22Rv1 (cell line): ENCODE measurements at regions not wholly inside any gene's neighbourhood (a gene's known extent, or its start where the extent isn't known, plus 50 kb on each side); places are given as distances from the start of the nearest gene placed in this dataset.

Source experiments
- H3K27ac ChIP-seq: fragments of 450-650 bp; 2 replicates; pipeline ENCODE4 v1.5.1; 2017
- ZFX ChIP-seq: fragments of 450-650 bp; IDR thresholded peaks from 2 replicates; pipeline ENCODE4 v1.6.1; 2017; ENCODE audit warnings: antibody characterized with exemption, borderline replicate concordance
- TF ChIP-seq, protein P1 (sequence below): fragments of 450-650 bp; IDR thresholded peaks from 2 replicates; pipeline ENCODE4 v1.5.1; 2017; ENCODE audit warnings: mild to moderate bottlenecking

DNA sequence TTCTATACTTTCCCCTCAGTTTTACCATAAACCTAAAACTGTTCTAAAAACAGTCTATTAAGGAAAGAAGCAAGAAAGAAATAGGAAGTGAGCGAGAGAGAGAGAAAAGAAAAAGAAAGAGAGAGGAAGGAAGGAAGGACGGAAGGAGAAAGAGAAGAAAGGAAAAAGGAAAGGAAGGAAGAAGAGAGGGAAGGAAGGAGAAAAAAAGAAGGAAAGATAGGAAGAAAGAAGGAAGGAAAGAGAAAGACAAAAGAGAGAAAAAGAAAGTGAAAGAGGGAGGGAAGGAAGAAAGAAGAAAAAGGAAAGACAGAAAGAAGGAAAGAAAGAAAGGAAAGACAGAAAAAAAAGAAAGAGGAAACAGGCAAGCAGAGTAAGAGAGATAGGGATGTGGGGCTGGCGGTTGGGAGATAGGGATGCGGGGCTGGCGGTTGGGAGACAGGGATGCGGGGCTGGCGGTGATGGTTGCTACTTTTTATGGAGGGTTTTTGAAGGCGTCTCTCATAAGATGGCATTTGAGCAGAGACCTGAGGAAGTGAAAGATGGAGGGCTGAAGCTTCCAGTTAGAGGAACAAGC is 70.4 kb upstream of the IRF2BP2 start:
- no peak overlapping the region for H3K27ac ChIP-seq
- TF ChIP-seq ZFX, result no peak
- TF ChIP-seq, protein P1, sequence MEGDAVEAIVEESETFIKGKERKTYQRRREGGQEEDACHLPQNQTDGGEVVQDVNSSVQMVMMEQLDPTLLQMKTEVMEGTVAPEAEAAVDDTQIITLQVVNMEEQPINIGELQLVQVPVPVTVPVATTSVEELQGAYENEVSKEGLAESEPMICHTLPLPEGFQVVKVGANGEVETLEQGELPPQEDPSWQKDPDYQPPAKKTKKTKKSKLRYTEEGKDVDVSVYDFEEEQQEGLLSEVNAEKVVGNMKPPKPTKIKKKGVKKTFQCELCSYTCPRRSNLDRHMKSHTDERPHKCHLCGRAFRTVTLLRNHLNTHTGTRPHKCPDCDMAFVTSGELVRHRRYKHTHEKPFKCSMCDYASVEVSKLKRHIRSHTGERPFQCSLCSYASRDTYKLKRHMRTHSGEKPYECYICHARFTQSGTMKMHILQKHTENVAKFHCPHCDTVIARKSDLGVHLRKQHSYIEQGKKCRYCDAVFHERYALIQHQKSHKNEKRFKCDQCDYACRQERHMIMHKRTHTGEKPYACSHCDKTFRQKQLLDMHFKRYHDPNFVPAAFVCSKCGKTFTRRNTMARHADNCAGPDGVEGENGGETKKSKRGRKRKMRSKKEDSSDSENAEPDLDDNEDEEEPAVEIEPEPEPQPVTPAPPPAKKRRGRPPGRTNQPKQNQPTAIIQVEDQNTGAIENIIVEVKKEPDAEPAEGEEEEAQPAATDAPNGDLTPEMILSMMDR, result no peak

DNA sequence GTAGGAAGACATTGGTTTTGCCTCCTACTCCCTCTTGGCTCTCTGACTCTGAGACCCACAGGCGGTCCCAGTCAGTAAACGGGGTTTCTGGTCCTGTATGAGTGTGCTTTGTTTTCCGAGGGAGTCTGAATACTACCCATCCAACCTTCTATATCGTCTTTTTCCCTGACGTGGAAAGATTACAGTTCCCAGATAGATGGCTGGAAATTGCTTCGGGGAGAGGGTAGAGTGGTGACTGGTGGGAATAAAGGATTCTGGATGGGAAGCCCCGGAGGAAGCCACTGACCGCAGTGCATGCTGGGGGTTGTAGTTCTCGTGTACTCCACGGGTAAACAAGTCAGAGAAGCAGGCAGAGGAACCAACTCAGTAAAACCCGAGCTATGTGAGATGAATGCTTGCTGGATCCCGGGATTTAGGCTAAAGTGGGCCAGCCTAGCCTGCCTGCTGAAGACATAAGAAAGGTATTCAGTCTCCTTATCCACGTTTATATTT is 66.2 kb upstream of the IRF2BP2 start:
- TF ChIP-seq, protein P1, result no peak
- TF ChIP-seq ZFX, result no peak
- H3K27ac ChIP-seq, result no peak overlapping the region

DNA sequence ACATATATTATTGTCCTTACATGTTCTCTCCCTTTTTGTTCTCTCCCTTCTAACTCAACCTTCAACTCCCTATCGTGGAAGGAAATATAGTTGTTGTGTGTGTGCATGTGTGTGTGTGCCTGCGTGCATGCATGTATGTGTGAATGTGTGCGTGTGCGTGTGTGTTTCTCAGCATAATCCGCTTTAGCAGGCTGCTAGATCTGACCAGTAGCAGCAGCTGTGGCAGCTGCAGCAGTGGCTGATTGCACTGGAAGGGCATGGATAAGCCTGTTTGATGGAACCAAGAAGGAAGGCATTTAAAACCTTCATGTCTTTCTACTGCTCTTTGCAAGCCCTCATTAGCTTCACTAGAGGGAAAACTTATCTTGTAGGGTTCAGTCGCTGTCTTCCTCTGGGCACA is 65.6 kb upstream of the IRF2BP2 start:
- TF ChIP-seq, protein P1, result no peak
- no peak for TF ChIP-seq ZFX
- H3K27ac ChIP-seq, result no peak overlapping the region

DNA sequence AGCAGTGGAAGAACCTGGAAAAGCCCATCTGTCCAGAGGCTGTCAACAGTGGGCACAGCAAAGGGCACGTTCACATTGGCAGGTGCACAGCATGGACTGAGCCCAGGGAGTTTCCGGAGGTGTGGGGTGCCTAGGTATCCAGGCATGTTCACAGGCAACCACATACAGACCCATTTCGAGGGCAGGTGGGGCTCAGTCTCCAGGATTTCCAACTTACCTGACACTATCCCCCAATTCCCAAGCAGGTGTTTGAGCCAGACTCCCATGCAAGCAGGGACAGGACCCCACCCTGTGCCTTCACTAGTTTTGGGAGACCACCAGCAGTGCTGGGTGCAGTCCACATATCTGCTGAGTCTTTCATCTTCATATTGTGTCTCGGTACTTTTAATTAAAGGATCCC is 65.0 kb upstream of the IRF2BP2 start:
- TF ChIP-seq ZFX, result no peak
- no peak overlapping the region for H3K27ac ChIP-seq

DNA sequence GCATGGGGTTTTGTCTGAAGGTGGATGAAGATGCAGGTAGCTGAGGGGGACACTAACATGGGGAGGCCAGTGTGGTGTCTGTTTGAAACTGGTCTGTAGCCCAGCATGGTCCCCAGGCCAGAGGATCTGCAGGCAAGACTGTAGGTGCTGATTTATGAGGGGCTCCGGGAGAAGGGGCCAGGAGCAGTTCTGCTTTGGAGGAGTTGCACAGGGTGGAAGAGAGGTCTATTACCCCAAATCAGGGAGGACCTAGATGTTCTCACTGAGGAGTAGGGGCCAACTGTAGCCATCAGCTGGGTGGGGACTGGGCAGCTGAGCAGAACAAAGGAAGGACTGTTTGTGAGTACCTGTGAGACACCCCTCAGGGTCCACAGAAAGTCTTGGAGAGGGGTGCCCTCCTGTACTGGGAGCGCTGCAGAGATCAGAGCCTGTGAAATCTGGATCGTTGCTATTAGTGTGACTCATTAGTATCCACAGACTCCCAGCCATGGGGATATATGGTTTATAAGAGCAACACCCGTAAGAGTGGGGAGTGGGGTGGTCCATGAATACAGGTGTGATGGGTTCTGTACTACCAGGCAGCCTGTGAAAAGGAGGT is 64.3 kb upstream of the IRF2BP2 start:
- no peak overlapping the region for H3K27ac ChIP-seq
- TF ChIP-seq ZFX, result no peak
- TF ChIP-seq, protein P1, result no peak

DNA sequence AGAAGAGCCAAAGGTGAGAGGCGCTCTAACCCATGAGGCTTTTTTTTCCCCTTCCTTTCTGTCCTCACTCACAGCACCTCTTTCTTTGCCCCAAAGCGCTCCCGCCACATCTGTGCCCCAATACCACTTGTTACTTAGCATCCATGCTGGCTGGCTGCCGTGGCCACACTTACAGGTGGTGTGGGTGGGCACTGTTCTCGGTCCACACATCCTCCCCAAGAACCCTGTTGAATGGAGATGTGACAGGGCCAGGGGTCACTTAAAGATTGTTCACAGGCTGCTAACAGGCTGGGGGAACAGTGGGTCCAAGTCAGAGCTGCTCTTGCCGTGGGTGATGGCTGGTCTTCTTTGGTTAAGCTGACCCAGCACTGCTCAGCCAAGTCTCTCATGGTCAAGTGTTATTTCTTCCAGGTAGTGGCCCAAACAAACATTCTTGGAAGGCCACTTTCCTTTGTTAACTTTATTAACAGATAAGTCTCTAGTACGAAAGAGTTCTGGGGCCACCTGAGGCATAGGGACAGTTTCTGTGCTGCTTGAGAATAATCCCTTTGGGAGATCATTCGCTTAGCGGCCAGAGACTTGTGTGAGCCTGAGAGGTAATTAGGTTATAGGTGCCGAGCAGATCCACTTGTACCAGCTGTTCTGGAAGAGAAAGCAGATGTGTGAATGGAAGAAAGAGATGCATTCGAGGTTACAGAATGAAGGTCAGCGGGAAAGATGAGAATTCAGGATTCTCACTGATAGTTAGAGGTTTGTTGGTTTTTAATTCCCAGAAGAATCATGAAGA is 62.6 kb upstream of the IRF2BP2 start:
- H3K27ac ChIP-seq, result no peak overlapping the region
- TF ChIP-seq ZFX, result no peak
- TF ChIP-seq, protein P1, result no peak

DNA sequence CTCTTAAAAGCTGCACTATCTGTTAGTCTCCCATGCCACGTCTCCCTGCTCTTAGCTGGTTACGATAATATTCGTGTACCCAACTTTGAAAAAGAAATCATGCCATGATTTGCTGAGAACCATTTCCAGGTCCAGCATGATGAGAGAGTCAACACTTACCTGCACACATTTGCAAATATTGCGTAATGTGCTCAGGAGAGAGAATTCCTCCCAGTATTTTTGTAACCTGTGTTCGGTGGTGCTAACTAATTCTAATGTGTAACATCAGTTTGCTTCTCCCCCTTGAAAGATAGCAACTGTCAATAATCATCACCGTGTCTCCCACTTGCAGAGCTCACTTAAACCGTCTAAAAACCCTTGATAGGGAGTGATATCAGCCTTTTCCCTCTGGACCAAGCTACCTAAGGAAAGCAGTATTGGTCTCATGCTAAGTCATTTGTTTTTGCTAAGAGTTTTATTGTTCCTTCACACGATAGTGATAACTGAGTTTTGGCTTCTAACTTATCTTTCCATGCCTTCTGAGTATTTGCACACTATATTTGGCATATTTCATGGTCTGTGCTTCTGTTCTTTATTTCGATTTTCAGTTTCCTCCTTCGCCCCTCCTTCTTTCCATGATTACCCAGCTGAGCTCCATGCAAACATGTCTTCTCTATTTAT is 61.1 kb upstream of the IRF2BP2 start:
- TF ChIP-seq, protein P1, result no peak
- no peak for TF ChIP-seq ZFX
- no peak overlapping the region for H3K27ac ChIP-seq
